HG03442 (cell line): ENCODE measurements at regions not wholly inside any gene's neighbourhood (a gene's known extent, or its start where the extent isn't known, plus 50 kb on each side); places are given as distances from the start of the nearest gene placed in this dataset.

Experiments used
- ATAC-seq: cut with Tn5 transposase; IDR thresholded peaks from one replicate; pipeline ENCODE4 v1.9.1; 2021; ENCODE audit warnings: mild to moderate bottlenecking, moderate library complexity; ENCODE audit not compliant: unreplicated experiment

DNA sequence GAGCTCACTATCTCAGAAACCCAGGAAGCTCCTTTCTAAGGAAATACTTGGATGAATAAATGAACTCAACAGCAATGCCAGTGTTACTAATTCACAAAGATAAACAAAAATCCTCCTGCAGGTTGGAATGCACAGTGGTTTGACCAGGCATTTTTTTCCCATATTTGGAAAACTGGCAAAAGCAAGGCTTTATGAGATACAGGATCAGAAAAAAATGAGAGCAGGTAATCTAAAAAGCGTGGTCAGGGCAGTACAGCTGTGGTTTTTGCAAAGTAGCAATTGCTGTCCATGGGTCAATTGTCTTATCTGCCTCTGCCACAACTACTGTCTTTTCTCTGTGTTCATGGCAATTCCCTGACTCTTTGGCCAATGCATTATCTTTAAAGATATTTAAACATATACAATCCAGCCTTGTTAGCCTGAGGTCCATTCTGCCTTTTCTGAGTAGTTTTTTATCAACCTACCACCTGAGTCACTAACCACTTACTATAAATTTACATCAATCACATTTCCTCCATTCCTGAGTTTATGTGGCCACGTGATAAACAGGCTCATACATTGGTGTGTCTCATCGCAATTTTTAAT lies 564.5 kb upstream of the IGFBP3 start:
- ATAC-seq, result no peak

DNA sequence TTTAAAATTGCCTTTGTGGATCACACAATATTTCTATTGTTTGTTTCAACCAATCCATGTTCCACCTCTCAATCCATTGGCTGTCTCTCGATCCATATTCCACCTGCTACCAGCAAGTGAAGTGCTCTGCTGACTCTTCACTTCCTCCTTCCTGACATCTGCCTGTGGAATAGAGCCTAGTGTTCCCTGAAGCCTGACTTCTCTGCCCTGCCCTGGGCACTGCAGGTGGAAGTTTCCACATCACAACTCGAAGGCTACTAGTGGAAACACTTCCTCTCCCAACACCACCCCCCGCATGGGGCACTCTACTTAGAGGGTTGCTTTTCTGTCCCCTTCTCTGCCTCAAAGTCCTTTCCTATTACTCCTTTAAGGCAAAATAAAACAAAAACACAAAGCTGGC lies 563.8 kb upstream of the IGFBP3 start:
- ATAC-seq, result no peak

DNA sequence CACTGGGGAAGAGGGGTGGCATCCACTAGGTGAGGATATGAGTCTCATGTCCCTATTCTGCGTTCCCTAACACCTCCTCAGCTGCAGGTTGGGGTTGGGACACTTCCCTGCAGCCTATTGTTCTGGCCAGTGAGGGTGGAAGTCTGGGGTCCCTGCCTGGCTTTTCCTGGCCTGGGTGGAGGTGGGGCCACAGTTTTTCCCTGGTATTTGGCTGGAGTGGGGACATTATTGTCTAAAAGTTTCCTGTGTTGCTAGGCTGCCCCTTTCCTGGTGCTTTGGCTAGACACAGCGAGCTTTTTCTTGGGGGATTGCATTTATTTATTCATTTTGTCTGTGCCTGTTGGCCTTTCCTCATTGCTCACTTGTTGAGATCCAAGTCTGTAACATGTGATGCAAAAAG lies 559.5 kb upstream of the IGFBP3 start:
- ATAC-seq, result no peak

DNA sequence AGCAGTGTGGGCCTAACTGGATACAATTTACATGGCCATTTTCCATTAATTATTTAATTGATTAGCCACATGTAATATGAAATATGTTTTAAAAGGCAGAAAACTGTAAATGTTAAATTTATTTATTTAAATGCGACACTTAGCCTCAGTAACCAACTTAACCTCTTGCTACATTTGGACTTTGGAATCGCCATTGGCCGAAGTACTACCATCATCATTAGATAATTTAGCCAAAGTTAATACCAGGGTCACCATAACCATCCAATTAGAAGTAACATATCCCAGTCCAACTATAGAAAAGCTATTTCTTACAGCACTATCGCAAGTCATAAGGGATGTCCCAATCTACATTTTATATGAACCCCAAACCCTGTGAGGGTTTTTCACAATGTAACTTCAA lies 558.6 kb upstream of the IGFBP3 start:
- ATAC-seq, result no peak

DNA sequence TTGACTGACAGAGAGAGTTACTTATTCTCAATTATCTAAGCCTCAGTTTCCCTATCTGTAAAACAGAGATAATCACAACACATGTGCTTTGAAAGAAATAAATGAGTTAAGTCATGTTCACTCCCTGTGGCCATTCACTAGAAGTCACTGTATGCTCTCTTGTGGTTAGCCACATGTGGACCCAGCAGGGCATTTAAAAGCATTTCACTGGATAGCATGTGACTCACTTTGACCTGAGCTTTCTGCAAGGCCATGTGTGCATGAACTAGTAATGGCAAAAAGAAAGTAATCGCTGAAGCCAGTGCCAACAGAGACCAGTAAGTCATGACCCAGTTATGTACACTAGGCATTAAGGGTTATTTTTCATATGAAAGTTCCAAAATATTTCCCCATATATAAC lies 557.0 kb upstream of the IGFBP3 start:
- no peak for ATAC-seq

DNA sequence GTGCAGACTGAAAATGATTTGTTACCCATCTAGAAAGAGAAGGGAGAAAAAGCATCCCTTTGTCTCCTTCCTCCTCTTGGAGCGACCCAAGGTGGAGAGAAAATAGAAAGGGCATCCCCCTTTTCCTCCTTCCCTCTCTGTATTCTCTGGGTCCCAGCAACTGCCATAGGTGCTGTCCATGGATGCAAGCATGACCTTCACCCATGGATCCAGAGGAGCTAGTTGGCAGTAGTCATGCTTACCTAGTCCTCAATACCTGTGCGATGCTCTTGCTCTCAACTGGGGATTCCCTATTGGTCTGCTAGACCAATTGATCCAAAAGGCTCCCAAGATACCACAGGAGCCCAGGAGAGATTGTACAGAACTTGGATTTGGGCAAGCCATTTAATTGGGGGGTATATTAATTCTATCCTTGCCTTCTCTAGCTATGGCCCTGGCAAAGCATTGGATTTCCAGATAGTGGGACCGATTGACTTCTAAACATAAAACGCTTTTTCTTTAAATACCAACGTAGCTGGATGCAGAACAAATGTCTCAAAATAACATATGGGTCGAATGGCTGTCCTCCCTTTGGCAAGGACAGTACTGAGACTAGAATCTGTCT lies 547.8 kb upstream of the IGFBP3 start:
- ATAC-seq, result no peak

DNA sequence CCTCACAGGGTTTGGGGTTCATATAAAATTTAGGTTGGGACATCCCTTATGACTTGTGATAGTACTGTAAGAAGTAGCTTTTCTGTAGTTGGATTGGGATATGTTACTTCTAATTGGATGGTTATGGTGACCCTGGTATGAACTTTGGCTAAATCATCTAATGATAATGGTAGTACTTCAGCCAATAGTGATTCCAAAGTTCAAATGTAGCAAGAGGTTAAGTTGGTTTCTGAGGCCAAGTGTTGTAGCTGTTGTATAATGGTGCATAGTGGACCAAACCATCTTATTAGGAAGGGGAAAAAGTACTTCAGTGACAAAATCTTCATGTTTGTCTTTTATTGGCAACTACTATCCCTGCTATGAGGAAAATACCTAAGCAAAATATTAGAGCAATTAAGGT lies 542.1 kb upstream of the IGFBP3 start:
- no peak for ATAC-seq

DNA sequence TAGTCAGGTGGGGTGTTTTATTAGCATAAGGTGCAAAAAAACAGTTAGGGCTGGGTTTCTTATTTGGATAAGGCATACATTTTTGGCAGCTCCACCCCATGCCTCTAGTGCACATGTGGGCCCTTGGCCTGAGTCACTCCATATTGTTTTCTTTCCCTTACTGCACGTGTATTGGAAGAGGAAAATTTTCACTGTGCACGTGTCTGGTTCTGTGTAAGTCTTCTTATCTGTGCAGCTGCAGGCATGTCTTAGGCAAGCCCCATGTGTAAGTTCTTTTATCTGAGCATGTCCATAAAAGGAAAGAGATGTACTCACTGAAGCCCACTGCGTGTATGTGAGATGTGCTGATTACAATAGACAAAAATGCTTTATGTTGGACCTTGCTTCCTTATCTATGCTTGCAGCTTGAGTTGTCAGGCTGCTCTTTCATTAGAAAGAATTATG lies 540.3 kb upstream of the IGFBP3 start:
- ATAC-seq, result no peak

DNA sequence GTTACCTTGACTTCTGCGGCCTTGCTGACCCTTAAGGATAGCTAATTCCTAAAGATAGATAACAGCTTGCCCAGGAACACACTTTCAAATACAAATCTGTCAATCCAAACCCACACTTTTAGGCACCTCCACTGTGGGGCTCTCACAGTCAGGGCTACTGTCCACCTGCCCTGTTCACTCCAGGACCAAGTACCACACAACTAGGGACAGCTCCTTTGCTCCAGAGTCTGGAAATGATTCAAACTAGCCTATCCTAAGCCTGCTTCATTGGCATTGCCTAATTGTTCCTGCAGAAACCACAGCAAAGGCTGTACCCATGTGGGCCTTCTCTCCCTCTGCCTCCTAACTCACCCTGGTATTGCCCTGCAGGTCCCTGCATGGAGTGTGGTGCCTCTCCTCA lies 538.9 kb upstream of the IGFBP3 start:
- no peak for ATAC-seq

DNA sequence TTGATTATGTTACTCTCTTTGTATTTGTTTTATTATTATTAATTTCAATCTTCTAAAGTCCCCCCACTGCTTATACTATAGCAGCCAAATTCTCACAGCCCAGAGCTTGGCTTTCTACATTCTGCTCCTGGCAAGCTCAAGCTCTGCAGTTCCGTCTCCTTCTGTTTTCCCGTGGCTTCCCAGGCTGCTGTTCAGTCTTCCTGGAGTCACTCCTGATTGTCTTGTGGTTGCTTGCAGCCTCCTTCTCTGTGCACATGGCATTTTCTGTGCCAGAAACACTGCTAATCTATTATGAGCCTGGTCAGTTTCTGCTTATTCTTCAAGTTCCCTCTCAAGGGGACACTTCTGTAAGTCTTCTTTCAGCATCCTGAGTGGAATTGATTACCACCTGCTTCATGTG lies 533.7 kb upstream of the IGFBP3 start:
- no peak for ATAC-seq

DNA sequence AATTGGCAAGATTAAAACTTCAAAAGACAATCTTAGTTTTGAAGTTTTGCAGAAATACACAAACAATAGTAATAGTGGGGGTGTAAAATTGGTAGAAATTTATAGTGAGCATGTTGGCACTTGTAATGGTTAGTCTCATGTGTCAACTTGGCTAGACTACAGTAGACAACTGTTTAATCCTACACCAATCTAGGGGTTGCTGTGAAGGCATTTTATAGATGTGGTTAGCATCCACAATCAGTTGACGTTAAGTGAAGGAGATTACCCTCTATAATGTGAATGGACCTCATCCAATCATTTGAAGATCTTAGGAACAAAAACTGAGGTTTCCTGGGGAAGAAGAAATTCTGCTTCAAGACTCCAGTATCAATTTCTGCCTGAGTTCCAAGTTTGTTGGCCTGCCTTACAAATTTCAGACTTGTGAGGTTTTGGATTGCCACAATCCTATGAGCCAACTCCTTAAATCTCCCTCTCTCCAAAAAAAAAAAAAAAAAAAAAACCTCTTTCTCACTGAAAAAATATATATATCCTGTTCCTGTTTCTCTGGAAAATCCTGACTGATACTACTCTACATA lies 531.6 kb upstream of the IGFBP3 start:
- no peak for ATAC-seq

DNA sequence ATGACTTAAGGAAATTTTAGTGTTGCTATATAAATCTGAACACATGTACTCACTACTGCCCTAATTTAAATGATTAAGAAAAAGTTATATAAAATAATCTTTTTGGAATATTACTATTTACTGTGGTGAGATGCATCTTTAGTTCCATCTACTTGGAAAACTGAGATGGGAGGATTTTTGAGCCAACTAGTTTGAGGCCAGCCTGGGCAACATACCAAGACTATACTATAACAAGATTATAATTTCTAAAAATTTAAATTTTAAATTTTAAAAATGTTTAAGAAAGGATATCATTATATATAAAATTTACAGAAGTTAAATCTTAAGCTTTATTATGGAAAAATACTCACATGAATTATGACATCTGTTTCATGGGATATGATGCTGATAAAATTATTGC lies 530.8 kb upstream of the IGFBP3 start:
- no peak for ATAC-seq

DNA sequence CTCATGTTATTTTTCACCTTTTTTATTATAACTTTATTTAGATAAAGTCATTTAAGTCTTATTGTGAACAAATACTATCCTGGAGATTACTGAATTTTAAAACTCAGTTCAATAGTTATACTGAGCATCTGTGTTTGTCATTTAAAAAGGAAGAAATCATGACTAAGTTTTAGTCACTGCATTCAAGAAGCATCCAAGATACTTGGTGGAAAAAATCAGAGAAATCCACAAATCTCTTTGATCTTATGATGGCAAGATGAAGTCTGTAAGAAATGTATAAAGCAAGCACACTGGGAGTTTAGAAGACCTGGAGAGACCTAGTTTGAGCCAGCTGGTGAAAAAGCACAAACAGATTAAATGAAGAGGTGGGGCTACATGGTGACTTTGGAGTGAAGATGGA lies 529.8 kb upstream of the IGFBP3 start:
- no peak for ATAC-seq

DNA sequence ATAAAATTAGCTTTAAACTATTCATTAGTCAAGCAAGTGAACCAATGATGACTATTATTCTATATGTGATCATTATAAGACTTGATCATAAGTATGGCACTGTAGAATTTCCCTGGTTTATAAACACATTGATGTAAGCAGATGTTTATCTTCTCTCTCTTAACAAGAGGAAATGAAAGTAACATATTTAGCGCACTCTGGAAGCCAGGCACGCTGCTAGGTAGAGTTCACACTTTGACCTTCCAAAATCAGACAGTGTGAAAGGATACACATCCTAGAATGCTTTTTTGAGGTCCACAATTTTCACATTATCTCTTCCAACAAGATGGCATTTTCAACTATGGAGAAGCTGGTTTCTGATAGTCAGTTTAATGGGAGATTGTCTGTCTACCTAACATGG lies 529.4 kb upstream of the IGFBP3 start:
- no peak for ATAC-seq

DNA sequence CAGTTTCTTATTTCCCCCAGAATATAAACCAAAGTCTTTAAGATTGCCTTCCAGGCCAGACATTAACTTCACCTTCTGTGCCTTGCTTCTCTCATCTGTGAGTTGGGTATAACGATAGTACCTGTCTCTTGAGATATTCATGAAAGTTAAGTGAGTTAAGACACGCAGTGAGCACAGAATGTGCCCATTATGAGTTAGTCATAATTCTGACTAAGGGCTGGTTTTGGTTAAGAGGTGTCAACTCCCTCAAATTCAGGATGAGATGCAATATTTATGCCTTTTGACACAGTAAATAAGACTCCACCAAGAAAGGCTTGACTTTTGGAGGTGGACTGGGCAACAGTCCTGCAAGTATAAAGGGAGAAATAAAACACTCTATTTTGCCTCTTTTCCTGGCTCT lies 528.7 kb upstream of the IGFBP3 start:
- no peak for ATAC-seq

DNA sequence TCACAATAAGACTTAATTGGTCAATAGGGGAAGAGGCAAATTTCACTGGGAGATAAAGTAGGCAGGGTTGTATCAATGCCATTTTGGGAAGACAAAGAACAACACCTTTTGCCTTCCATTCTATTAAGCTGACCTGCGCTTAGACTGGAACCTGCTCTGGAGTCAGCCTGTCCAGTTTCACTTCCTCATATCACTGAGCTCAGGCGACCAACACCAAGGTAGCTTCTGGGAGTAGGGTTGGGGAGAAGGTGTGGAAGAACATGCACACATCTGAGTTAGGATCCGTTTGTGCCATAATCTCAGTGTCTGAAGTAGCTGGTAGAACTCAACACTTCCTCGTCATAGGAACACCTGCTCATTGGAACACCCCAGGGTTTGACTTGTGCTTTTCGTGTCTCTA lies 527.4 kb upstream of the IGFBP3 start:
- ATAC-seq, result no peak

DNA sequence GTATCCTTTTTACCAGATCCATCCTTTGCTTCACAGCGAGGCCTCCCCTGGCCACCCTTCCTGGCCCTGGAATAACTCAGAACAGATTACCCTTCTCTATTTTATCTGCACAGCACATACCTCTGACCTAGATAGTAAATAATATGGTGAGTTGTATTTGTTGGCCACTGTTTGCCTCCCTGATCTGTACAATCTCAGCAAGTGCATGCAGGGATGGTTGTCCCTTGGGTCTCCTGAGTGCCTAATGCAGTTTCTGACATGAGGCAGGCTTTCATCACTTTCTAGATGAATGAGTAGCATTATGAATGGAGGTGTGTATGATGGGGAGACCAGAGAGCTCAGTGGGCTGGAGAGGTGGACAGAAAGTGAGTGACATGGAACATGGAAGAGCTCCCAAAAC lies 525.1 kb upstream of the IGFBP3 start:
- ATAC-seq, result no peak

DNA sequence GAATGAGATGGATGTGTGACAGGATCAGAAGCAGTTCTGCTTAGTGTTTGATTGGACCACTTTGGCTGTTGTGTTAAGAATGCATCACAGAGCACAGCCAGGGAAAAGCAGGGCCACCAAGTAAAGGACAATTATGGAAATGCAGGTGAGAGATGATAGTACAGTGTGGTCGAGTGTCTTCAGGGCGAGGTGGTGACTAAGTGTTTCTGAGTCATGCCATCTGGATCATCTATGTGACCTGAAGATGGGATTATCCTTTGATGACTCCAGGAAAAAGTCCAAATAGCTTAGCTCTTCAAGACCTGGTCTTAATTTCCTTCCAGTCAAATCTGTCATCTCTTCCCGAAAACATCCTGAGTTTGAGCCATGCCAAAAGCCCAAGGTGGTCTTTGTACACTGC lies 523.2 kb upstream of the IGFBP3 start:
- no peak for ATAC-seq

DNA sequence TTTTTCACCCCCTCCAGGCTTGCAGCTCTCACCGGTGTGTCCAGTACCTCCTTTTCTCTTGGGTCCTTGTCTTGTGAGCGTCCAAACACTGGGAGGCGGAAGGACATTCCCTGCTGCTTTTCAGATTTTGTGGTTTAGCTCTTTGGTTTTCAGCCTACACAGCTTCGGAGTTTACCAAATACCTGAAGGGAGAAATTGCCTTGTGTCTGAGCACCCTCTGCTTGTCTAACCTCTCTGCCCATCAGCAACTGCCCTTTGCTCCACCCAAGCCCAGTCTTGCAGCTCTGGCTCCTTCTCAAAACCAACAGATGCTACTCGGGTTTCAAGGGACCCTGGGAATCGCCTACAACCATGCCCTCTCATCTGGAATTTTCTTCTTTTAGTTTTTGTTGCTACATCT lies 519.1 kb upstream of the IGFBP3 start:
- no peak for ATAC-seq

DNA sequence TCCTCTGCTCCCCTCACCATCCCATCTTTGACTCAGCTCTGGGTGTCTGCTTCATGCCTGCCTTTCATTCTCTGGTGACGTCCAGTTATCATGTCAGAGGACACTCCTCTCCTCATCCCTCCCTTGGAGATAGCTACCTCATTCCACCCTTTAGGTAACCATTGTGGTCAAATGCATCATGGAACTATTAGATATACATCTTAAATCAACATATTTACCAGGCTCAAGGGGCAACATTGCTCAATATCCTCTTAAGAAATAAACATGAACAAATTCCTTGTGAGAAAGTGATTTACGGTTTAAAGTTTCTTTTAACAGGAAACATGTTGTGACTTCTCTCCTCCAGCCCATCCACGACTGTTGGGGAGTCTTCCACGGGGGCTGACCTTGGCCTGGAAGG lies 511.6 kb upstream of the IGFBP3 start:
- ATAC-seq, result no peak

DNA sequence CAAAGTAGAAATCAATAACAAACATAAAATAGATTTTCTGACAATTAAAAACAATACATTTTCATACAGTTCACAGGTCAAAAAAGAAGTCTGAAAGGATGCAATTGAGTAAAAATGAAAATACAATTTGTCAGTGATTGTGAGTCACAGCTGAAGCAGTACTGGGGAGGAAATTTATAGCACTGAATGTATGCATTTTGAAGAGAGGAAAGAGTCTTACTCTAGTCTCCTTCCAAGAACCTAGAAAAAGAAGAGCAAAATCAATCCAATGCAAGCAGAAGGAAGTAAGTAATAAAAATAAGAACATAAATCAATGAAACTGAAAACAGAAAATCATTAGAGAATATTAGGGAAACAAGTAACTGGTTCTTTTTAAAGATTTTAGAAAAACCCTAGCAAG lies 507.2 kb upstream of the IGFBP3 start:
- no peak for ATAC-seq

DNA sequence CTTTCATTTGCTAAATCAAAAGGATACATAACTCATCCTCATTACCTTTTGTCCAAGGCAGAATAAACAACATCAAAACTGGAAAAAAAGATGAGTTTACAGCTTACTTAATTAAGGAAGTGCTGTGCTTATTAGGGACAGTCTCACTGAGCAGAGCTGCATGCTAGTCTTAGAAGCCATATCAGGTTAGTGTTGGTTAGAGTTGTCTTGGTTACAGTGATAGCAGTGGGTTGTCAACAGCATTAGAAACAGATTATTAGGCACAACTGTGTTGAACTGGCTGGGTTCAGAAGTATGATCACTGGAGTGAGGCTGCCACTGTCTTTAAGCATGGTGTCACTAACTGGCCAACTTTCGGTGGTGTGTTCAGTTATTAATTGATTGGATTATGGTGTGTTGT lies 503.9 kb upstream of the IGFBP3 start:
- ATAC-seq, result no peak
